GM23338 (cell line): ENCODE measurements at regions not wholly inside any gene's neighbourhood (a gene's known extent, or its start where the extent isn't known, plus 50 kb on each side); places are given as distances from the start of the nearest gene placed in this dataset.

Experiments
- ATAC-seq: fragments of 200-7000 bp; cut with Tn5 transposase; 3 replicates; pipeline ENCODE4 v1.9.1; 2020
- DNase-seq: peaks from one replicate; pipeline ENCODE4 v3.0.0-alpha.2; 2015; ENCODE audit warnings: low spot score
- H2AFZ ChIP-seq: fragments of 200-600 bp; sonication (generic); 2 replicates; pipeline ENCODE4 v1.8.0; 2016; ENCODE audit warnings: antibody characterized with exemption, mild to moderate bottlenecking, moderate library complexity
- H3F3A ChIP-seq: fragments of 200-600 bp; sonication (generic); replicated peaks from 2 replicates; pipeline ENCODE4 v1.8.0; 2017; ENCODE audit warnings: antibody characterized with exemption, mixed run types, low read depth
- H3K27ac ChIP-seq: fragments of 200-600 bp; sonication (generic); 2 replicates; pipeline ENCODE4 v1.6.1; 2016; ENCODE audit warnings: low read depth
- H3K27me3 ChIP-seq: fragments of 200-600 bp; sonication (generic); 2 replicates; pipeline ENCODE4 v1.8.0; 2016; ENCODE audit warnings: mild to moderate bottlenecking, mixed run types, moderate library complexity; ENCODE audit not compliant: insufficient read depth
- H3K36me3 ChIP-seq: fragments of 200-600 bp; sonication (generic); 2 replicates; pipeline ENCODE4 v1.8.0; 2016; ENCODE audit warnings: mild to moderate bottlenecking; ENCODE audit not compliant: insufficient read depth
- H3K4me1 ChIP-seq: fragments of 200-600 bp; sonication (generic); 2 replicates; pipeline ENCODE4 v1.8.0; 2016; ENCODE audit warnings: mild to moderate bottlenecking, moderate library complexity; ENCODE audit not compliant: insufficient read depth
- H3K4me2 ChIP-seq: fragments of 200-600 bp; sonication (generic); 2 replicates; pipeline ENCODE4 v1.7.1; 2017; ENCODE audit warnings: mixed run types
- H3K4me3 ChIP-seq: fragments of 200-600 bp; sonication (generic); 2 replicates; pipeline ENCODE4 v1.6.1; 2016; ENCODE audit warnings: mixed run types
- H3K79me2 ChIP-seq: fragments of 200-600 bp; sonication (generic); replicated peaks from 2 replicates; pipeline ENCODE4 v1.8.0; 2017; ENCODE audit warnings: mild to moderate bottlenecking; ENCODE audit not compliant: insufficient read depth
- H3K9me2 ChIP-seq: fragments of 200-600 bp; sonication (generic); 2 replicates; pipeline ENCODE4 v1.8.0; 2017; ENCODE audit not compliant: insufficient read depth
- H4K20me1 ChIP-seq: fragments of 200-600 bp; sonication (generic); replicated peaks from 2 replicates; pipeline ENCODE4 v1.8.0; 2017; ENCODE audit warnings: mild to moderate bottlenecking; ENCODE audit not compliant: insufficient read depth
- H3K27ac Mint-ChIP-seq: 2 replicates; pipeline ENCODE4 v1.8.0; 2020; ENCODE audit warnings: inconsistent platforms, mild to moderate bottlenecking, moderate library complexity, mixed read lengths
- H3K27me3 Mint-ChIP-seq: 3 replicates; pipeline ENCODE4 v1.8.0; 2022; ENCODE audit warnings: low read depth, mild to moderate bottlenecking, moderate library complexity, mixed read lengths, inconsistent platforms; ENCODE audit not compliant: insufficient read depth, poor library complexity
- H3K36me3 Mint-ChIP-seq: 3 replicates; pipeline ENCODE4 v1.8.0; 2021; ENCODE audit warnings: low read depth, mild to moderate bottlenecking, inconsistent platforms, moderate library complexity, mixed read lengths
- H3K4me1 Mint-ChIP-seq: 3 replicates; pipeline ENCODE4 v1.8.0; 2020; ENCODE audit warnings: mild to moderate bottlenecking, inconsistent platforms, mixed read lengths
- H3K4me3 Mint-ChIP-seq: 3 replicates; pipeline ENCODE4 v1.8.0; 2021; ENCODE audit warnings: moderate library complexity, mild to moderate bottlenecking, inconsistent platforms, mixed read lengths
- H3K9me3 Mint-ChIP-seq: 3 replicates; pipeline ENCODE4 v1.8.0; 2020; ENCODE audit warnings: moderate library complexity, mild to moderate bottlenecking, inconsistent platforms, mixed read lengths
- CREB1 ChIP-seq: fragments of 250-450 bp; sonication (Bioruptor Pico); IDR thresholded peaks from 2 replicates; pipeline ENCODE4 v1.5.0; 2020; ENCODE audit warnings: low read depth, mild to moderate bottlenecking, moderate library complexity
- CTCF ChIP-seq, 2 experiments: fragments of 200-600 bp in 1 of 2; sonication (generic) in 1 of 2; conservative IDR thresholded peaks; 2 replicates each; pipeline versions ENCODE4 v1.5.1 to v1.6.1; 2016 to 2017; ENCODE audit warnings: antibody characterized with exemption in 2 of 2, low read depth in 2 of 2, mild to moderate bottlenecking in 2 of 2, moderate library complexity in 1 of 2
- ETS1 ChIP-seq: IDR thresholded peaks from 2 replicates; pipeline ENCODE4 v1.6.1; 2016; ENCODE audit warnings: antibody characterized with exemption
- EZH2 ChIP-seq: fragments of 200-600 bp; sonication (generic); IDR thresholded peaks from one replicate; pipeline ENCODE4 v1.8.0; 2017; ENCODE audit warnings: antibody characterized with exemption, mild to moderate bottlenecking, low read depth; ENCODE audit not compliant: unreplicated experiment
- EZH2phosphoT487 ChIP-seq: fragments of 200-600 bp; sonication (generic); IDR thresholded peaks from one replicate; pipeline ENCODE4 v1.8.1; 2018; ENCODE audit warnings: antibody characterized with exemption; ENCODE audit not compliant: unreplicated experiment
- JUNB ChIP-seq: IDR thresholded peaks from one replicate; pipeline ENCODE4 v1.6.1; 2016; ENCODE audit warnings: antibody characterized with exemption; ENCODE audit not compliant: unreplicated experiment
- POLR2AphosphoS5 ChIP-seq: IDR thresholded peaks from 2 replicates; pipeline ENCODE4 v1.6.1; 2016; ENCODE audit warnings: antibody characterized with exemption, low read depth
- STAT1 ChIP-seq: IDR thresholded peaks from one replicate; pipeline ENCODE4 v1.6.1; 2016; ENCODE audit warnings: antibody characterized with exemption; ENCODE audit not compliant: unreplicated experiment
- ZNF114 ChIP-seq: fragments of 250-450 bp; sonication (Bioruptor Pico); IDR thresholded peaks from 2 replicates; pipeline ENCODE4 v1.5.0; 2020; ENCODE audit warnings: mild to moderate bottlenecking, moderate library complexity
- ZNF331 ChIP-seq: fragments of 250-450 bp; sonication (Bioruptor Pico); IDR thresholded peaks from 2 replicates; pipeline ENCODE4 v1.5.0; 2020; ENCODE audit warnings: low read depth, mild to moderate bottlenecking, moderate library complexity

GRCh38 chr7:153939177-153939576, 113.0 kb upstream of the DPP6 start:
- TF ChIP-seq CREB1 (CRISPR knock-in tag) = no peak
- TF ChIP-seq POLR2AphosphoS5 = no peak
- no peak for TF ChIP-seq EZH2
- Histone ChIP-seq H2AFZ (no peak overlapping the region), H3K4me1 (no peaks in the 10 kb centered on the region), H3K9me2 (no peaks in the 10 kb centered on the region), H3K4me2 (no peak overlapping the region), H3K27me3 (no peaks in the 10 kb centered on the region), H4K20me1 (no peaks in the 10 kb centered on the region), H3K79me2 (no peaks in the 10 kb centered on the region), H3K36me3 (peaks cover 10% of the 10 kb centered on the region; the same call in 1 of the 2 replicates), H3F3A (no peaks in the 10 kb centered on the region), H3K4me3 (no peak overlapping the region), H3K27ac (no peak overlapping the region)
- Mint-ChIP-seq H3K27ac (no peak overlapping the region), H3K9me3 (peaks cover 99% of the 10 kb centered on the region), H3K4me3 (no peak overlapping the region), H3K36me3 (peaks cover 17% of the 10 kb centered on the region; the same call in 2 of the 3 replicates), H3K27me3 (peaks cover 12% of the 10 kb centered on the region), H3K4me1 (peaks cover 9% of the 10 kb centered on the region)
- DNase-seq = no peak
- no peak for ATAC-seq

- Mint-ChIP-seq H3K27ac (no peak overlapping the region), H3K4me3 (no peak overlapping the region), H3K27me3 (peaks cover 7% of the 10 kb centered on the region), H3K4me1 (peaks cover 11% of the 10 kb centered on the region), H3K36me3 (peaks cover 18% of the 10 kb centered on the region; the same call in 2 of the 3 replicates), H3K9me3 (peaks cover 97% of the 10 kb centered on the region)
- no peaks in the 10 kb centered on the region for H3K27me3 ChIP-seq
- no peaks in the 10 kb centered on the region for H3K79me2 ChIP-seq
- H3K9me2 ChIP-seq = no peaks in the 10 kb centered on the region
- no peak overlapping the region for H2AFZ ChIP-seq
- H3F3A ChIP-seq = no peaks in the 10 kb centered on the region
- no peak overlapping the region for H3K4me3 ChIP-seq
- DNase-seq = no peak
- no peak overlapping the region for H3K4me2 ChIP-seq
- H3K27ac ChIP-seq = no peak overlapping the region
- no peak for TF ChIP-seq CTCF (conservative IDR thresholded peaks at IDR 0.05; ENCODE audit: low read depth in 2 of 2)
- TF ChIP-seq ZNF331 (CRISPR knock-in tag) = no peak
- TF ChIP-seq EZH2phosphoT487 = no peak
- H3K36me3 ChIP-seq = peaks cover 10% of the 10 kb centered on the region; the same call in 1 of the 2 replicates
- no peak for ATAC-seq
- no peaks in the 10 kb centered on the region for H3K4me1 ChIP-seq
- H4K20me1 ChIP-seq = no peaks in the 10 kb centered on the region
Observed at GRCh38 chr7:153939654-153940053, 112.5 kb upstream of the DPP6 start.

- no peak overlapping the region for H3K27ac Mint-ChIP-seq
- H3K4me1 Mint-ChIP-seq = peaks cover 11% of the 10 kb centered on the region
- Histone ChIP-seq H3F3A (no peaks in the 10 kb centered on the region), H3K4me3 (no peak overlapping the region), H4K20me1 (no peaks in the 10 kb centered on the region), H3K4me2 (no peak overlapping the region), H3K36me3 (peaks cover 10% of the 10 kb centered on the region; the same call in 1 of the 2 replicates), H3K27ac (no peak overlapping the region), H3K4me1 (no peaks in the 10 kb centered on the region), H2AFZ (no peak overlapping the region), H3K9me2 (no peaks in the 10 kb centered on the region), H3K27me3 (no peaks in the 10 kb centered on the region), H3K79me2 (no peaks in the 10 kb centered on the region)
- peaks cover 4% of the 10 kb centered on the region for H3K27me3 Mint-ChIP-seq
- H3K36me3 Mint-ChIP-seq = peaks cover 25% of the 10 kb centered on the region
- H3K4me3 Mint-ChIP-seq = no peak overlapping the region
- DNase-seq (no peak), ATAC-seq (no peak)
- peaks cover 97% of the 10 kb centered on the region for H3K9me3 Mint-ChIP-seq
- TF ChIP-seq JUNB (no peak), ETS1 (no peak), CTCF (conservative IDR thresholded peaks at IDR 0.05; ENCODE audit: low read depth in 2 of 2) (no peak), ZNF114 (CRISPR knock-in tag) (no peak), POLR2AphosphoS5 (no peak), ZNF331 (CRISPR knock-in tag) (no peak), STAT1 (no peak)
Observed at GRCh38 chr7:153941061-153941460, 111.1 kb upstream of the DPP6 start.
